ENCODE measurements at regions not wholly inside any gene's neighbourhood (a gene's known extent, or its start where the extent isn't known, plus 50 kb on each side); places are given as distances from the start of the nearest gene placed in this dataset.

DNA sequence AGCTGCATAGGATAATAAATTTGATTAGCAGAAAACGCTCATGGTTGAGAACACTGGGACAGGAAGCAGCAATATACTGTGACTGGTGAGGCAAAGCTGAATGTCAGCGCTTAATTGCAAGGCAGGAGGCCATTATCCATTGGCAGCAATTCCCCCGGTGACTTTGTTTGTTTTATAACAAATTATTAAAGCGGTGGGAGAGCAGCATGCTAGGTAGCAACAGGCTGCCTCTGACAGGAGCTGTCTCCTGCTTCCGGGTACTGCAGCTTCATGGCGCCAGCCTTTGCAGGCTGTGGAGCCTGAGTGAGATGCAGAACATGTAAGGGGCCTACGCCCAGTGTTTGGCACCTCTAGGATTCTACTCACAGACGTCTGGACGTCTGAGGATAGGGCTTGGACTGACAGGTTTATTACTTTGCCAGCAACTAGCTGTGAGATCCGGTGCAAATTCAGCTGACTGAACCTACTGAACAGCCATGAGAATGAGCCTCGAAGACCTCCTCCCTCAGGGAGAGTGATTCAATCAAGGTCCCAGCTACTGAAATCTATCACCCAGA lies 82.1 kb upstream of the SSTR1 start:
- no peak for DNase-seq

DNA sequence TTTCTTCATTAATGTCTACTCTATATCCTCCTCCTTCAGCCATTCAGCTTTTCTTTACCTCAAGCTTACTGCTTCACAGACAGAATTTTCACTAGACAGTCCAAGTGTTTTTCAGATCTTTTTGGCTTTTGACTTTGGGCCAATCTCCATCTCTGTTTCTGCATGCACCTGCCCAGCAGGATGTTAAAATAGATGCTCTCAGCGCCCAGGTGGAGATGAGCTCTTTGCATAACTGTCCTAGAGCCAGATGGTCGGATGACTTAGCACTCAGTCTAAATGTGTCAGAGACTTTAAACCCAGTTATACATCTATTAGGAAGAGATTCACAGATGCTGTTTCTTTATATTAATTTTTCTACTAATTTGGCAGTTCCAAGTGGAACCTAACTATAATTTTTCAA lies 80.3 kb upstream of the SSTR1 start:
- DNase-seq, result no peak

- no peak for DNase-seq
Measured at GRCh38 chr14:38127784-38128183, 79.9 kb upstream of the SSTR1 start.

- no peak for DNase-seq
Measured at GRCh38 chr14:38128640-38129039, 79.1 kb upstream of the SSTR1 start.

DNA sequence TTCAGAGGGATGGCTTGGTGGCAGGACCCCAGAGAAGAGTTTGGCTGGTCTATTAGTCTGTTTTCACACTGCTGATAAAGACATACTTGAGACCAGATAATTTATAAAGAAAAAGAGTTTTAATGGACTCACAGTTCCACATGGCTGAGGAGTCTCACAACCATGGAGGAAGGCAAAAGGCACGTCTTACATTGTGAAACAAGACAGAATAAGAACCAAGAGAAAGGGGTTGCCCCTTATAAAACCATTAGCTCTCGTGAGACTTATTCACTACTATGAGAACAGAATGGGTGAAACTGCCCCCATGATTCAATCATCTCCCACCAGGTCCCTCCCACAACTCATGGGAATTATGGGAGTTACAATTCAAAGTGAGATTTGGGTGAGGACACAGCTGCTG lies 78.5 kb upstream of the SSTR1 start:
- no peak for DNase-seq

- no peak for DNase-seq
Measured at GRCh38 chr14:38129705-38130104, 78.0 kb upstream of the SSTR1 start.

- no peak for DNase-seq
Measured at GRCh38 chr14:38134416-38135030, 73.2 kb upstream of the SSTR1 start.

DNA sequence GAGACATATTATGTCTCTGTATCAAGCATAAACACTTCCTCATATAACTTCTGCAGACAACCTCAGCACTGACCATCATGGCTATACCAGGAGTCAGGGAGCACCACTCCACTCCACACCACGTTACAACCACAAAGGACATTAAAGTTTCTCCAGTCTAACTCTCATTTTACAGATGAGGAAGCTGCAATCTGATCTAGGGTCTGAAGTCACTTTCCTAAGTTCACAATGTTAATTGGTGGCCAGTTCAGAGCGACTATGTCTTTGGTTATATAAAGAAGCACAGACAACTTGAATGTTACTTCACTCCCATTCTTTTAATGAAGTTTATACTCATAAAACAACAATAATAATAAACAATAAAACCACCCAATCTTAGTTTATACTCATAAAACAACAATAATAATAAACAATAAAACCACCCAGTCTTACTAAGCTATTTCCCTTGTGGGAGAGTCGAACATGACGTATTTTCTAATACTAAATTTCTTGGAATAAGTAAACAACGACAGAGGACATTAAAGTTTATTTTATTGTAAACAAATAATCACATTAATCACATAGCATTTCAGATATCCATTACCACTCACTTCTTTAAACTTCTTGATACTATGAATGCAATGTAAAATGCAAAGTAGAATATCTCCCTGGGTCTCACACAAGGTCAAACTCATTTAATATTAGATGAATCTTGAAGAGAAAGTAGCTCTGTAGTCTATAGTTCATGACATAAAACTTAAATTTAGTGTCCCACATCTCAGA lies 72.4 kb upstream of the SSTR1 start:
- DNase-seq, result no peak

GRCh38 chr14:38137005-38137404 lies 70.7 kb upstream of the SSTR1 start:
- no peak for DNase-seq

DNA sequence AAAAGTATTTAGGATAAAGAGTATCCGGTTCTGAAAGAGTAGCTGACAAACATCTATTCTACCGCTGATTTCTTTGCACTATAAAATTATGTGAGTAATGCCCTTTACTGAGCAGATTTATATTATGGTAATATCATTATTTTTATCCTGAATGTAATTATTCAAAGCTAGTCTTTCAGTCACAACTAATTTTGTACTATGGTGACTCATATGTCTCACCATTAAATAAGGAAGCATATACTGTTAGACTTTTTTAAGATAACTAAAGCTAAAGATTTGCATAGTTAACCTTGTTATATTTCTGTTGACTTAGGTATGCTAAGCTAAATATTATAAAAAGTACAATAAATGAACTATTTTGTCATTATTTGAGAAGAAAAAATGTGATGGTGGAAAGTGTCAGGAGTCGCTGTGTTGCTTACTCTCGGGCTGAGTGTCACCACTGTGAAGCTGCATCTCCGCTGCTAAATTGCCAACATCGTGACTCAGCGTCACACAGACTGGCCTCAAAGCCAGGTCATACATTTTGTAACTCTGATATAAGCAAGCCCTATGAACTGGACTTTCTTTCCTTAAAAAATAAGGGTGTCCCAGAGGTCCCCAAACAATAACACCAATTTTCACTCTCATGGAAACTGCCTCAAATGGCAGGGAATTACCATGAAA lies 69.1 kb upstream of the SSTR1 start:
- no peak for DNase-seq

DNA sequence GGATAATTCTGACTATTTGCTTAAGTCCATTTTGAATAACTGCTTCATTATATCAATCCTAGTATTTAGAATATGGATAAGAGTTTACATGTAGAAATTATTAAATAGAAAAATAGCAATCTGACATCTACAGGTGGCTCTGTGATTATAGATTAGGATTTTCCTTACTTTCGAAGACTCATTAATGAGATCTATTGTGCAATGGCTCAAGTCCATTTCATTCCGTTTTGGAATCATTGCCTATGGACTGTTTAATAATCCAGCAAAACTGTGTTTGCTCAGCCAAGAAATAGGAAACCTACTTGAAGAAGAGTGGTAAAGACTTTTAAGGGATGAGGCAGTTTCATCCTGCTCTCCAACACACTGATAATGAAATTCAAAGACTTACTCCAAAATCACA lies 67.8 kb upstream of the SSTR1 start:
- DNase-seq, result no peak

GRCh38 chr14:38143170-38143569 lies 64.5 kb upstream of the SSTR1 start:
- no peak for DNase-seq

DNA sequence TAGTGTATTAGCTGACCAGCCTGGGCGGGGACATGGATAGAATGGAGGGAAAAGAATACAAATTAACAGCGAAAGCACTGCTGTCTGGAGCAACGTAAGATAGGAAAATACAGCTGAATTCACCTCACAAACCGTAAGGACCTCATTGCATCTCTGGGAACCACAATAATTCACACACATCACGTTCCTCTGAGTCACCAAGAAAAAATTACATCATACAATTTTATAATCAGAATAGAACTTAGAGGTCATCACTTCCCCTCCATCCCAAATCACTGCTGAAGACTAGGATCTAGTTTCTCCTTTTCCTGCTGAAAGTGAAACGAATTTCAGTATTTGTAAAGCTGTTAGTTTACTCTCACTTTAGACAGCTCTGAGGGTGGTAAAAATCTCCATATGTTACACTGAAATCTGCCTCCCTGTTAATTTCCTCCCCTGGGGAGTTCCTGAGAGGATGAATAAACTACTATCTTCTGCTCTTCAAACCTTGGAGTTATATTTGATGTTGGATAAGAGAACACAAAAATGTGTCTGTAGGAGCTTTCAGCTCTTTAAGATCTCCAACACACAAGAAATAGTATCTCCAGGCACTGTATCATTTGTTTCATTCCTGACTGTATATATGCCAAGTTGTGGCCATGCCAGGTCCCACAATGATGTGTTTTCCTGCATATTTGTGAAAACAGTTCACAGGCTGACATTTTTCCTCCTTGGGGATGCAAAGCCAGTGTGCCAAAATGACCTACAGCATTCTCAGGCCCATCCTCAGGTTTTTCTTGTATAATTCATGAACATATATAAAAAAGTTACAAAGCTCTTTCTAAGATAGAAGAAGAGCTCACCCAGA lies 63.8 kb upstream of the SSTR1 start:
- DNase-seq, result no peak

DNA sequence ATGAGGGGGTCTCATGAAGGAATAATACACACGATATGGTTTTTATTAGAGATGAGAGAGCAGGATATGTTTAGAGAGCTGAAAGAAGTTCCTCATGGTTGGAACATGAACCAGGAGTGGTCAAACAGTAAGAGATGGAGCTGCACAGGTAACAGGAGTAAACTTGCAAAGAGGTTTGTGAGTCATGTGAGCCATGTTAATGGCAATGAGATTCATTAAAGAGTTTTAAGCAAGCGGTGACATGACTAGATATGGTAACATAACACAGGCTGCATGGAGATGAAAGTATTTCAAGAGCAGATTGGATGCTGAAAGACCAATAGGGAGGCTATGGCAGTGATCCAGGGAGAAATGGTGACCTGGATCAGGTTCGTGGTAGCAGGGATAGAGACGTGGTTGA lies 62.6 kb upstream of the SSTR1 start:
- no peak for DNase-seq

- DNase-seq, result no peak
Measured at GRCh38 chr14:38150075-38150474, 57.6 kb upstream of the SSTR1 start.
